ENCODE measurements at regions not wholly inside any gene's neighbourhood (a gene's known extent, or its start where the extent isn't known, plus 50 kb on each side); places are given as distances from the start of the nearest gene placed in this dataset.
A peak's percentile ranks its signal among the peaks of the same experiment; 100 is the strongest.

DNA sequence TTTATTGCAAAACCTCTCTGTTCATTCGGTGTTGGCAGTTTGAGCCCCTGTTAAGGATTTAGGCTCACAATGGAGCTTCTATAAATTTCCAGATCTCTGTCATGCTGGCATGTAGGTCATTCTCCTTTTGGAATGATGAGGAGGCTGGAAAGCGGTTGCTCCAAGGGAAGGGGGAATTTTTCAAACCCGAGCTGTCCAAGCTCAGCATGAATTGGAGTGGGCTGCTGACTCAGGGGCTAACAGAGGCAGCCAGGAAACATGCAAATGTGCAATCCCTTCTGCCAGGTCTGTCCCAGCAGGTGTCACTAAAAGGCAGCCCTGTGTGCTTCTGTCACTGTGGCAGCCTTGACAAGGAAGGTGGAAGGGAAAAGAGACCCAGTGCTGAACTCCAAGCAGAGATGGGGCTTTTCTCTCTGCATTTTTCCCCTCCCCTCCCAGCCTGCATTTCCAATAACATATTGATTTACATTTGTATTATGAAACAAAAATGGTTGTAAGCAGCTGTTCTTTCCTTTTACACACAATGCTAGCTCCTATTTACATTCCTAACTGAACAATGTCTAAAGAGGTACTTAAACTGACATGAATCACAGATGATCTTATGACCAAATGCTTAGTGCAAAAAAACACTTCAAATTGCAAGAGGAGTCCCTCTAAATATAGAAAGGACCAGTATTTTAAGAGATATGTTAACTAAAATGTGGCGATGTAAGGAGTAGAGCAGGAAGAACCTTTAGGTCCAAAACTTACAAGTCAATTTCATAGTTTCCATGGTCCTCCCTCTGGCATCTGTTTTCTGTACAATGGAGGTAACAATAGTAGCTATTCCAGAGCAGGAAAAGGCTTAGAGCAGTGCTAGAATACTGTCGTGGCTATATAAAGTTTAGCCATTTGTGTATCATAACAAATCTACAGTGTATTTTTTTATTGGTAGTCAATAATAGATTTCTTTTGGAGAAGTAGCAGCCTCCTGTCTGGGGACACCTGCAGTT lies 84.5 kb upstream of the ATP10A start:
- peak; percentile 69 to 75 for DNase-seq

DNA sequence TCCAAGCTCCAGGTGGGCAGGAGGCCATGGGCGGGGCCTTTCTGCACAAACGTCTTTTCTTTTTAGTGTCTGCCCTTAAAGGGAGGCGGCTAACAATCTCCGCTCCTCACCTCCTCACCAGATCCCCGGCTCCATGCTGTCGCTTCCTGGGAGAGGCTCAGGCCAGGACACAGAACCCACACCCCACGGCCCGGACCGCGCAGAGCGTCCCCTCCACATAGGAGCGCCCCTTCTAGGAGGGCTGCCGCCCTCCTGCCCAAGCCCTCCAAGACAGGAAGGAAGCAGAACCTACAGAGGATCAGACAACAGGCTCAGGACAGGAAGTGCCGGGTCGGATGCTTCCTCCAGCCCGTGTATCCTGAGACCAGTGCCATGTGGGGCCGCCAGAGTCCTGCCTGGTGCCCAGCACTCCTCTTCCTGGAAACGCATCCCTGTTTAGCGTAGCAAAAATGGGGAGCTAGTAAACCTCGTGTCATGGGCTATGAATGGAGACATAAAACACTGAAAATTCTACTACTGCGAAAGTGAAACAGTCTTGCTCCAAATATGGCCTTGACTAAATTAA lies 83.2 kb upstream of the ATP10A start:
- peak in 1 of 2 experiments; percentile 9 for DNase-seq

DNA sequence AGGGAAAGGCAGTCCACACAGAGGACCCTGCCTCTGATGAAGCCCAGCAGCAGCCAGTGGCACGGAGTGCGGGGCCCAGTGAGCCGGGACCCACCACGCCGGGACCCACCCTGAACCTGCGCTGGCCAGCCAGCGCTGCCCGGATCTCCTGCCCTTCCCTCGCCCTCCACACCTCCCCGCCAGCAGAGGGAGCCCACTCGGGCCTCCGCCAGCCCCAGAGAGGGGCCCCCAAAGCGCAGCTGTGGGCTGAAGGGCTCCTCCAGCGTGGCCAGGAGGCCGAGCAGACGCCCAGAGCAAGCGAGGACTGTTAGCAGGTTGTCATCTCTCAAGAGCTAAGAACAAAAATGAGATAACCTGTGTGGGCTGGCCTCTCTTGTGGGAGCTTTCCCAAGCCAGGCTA lies 81.3 kb upstream of the ATP10A start:
- DNase-seq, result no peak

DNA sequence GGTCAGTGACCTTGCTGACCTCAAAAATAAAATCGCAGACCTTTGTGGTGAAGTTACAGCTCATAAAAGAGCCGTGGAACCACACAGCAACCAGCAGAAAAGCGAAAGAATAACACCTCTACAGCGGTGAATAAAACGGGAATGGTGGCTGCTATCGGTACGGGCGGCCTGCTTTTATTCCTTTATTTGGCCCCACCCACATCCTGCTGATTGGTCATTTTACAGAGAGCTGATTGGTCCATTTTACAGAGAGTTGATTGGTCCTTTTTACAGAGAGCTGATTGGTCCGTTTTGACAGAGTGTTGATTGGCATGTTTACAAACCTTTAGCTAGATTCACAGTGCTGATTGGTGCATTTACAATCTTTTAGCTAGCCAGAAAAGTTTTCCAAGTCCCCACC lies 80.7 kb upstream of the ATP10A start:
- no peak for DNase-seq

GRCh38 chr15:25939122-25939521 lies 76.0 kb upstream of the ATP10A start:
- DNase-seq, result no peak

DNA sequence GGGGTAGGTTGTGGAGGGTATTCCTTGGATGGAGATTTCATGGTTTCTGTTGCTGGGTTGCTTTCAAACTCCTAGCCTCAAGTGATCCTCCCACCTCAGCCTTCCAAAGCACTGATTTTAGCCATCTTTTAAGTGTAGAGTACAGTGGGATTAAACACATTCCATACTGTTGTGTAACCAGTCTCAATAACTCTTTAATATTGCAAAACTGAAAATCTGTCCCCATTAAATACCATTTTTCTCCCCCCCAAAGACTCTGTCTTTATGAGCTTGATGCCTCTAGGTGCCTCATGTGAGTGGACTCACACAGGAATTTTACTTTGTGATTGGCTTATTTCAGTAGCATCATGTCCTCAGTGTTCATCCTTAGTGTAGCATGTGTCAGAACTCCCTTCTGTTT lies 74.7 kb upstream of the ATP10A start:
- no peak for DNase-seq

- DNase-seq, result no peak
Measured at GRCh38 chr15:25936004-25936403, 72.9 kb upstream of the ATP10A start.

DNA sequence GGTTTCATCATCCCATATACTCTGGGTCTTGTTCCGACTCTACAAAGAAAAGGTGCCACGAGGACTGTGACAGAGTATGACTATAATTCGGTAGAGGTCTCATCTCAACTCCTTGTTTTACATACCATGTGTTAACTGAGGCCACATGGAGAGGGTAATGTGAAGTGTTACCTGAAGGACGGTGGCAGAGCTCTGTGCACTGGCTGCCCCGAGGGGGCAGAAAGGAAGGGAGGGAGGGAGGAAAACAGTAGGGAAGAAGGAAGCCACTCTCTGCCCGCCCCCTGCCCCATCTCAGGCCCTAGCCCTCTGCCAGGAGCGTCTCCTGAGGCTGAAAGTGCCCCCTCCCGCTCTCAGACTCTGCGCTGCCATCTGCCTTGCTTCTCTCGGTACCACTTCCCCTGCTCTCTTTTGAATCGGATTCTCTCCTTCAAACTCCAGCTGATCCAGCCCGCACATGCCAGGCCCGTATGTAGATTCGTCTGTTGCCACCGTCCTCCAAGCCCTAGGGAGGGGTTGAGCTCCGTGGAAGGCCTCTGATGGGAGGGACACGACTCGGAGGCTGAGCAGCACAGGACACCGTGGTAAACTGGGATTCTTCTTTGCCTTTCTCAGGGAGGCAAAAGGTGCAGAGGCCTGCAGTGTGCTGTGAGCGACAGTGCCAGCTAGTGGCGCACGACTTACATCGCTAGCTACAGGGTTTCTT lies 70.5 kb upstream of the ATP10A start:
- peak; percentile 41 to 80 for DNase-seq

- no peak for DNase-seq
Measured at GRCh38 chr15:25932696-25933095, 69.6 kb upstream of the ATP10A start.

GRCh38 chr15:25931851-25932250 lies 68.7 kb upstream of the ATP10A start:
- DNase-seq, result no peak

DNA sequence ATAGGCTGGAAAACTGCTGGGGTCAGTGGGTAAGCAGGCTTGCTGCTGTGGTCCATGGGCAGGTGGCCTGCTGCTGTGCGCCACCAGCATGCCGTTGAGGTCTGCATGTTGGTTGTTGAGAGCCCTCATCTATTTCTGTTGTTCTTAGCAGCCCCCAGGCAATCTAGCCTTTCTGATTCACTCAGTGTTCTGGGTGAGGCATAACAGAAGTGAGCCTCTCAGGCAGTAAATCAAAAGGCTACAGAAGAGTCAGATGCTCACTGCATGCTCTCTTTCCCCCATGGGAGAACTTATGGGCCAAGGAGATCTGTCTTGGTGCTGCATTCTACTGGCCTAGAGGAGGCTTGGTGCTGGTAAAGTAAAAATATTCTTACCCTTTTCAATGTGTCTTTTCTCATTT lies 67.8 kb upstream of the ATP10A start:
- DNase-seq, result no peak
